CD4-positive, alpha-beta T cell treated with Interleukin-17A for 1 hour (primary cell): ENCODE measurements at regions not wholly inside any gene's neighbourhood (a gene's known extent, or its start where the extent isn't known, plus 50 kb on each side); places are given as distances from the start of the nearest gene placed in this dataset.

Experiments
- DNase-seq: peaks from one replicate; pipeline ENCODE4 v3.0.0-alpha.2; 2020

GRCh38 chr2:4618141-4618540 lies 914.8 kb downstream of the DCDC2C start:
- no peak for DNase-seq

- DNase-seq: no peak
These were observed 915.4 kb downstream of the DCDC2C start for GRCh38 chr2:4618630-4619228.

GRCh38 chr2:4628998-4629501 lies 925.7 kb downstream of the DCDC2C start:
- no peak for DNase-seq

GRCh38 chr2:4635289-4635688 lies 931.9 kb downstream of the DCDC2C start:
- DNase-seq: no peak

- DNase-seq: no peak
These were observed 950.6 kb downstream of the DCDC2C start for GRCh38 chr2:4653991-4654390.

- DNase-seq: no peak
These were observed 953.0 kb downstream of the DCDC2C start for GRCh38 chr2:4656326-4656725.

- no peak for DNase-seq
These were observed 958.9 kb downstream of the DCDC2C start for GRCh38 chr2:4662161-4662779.

- no peak for DNase-seq
These were observed 965.0 kb downstream of the DCDC2C start for GRCh38 chr2:4668381-4668780.

GRCh38 chr2:4670331-4670730 lies 967.0 kb downstream of the DCDC2C start:
- no peak for DNase-seq

GRCh38 chr2:4673025-4673489 lies 969.7 kb downstream of the DCDC2C start:
- peak; percentile 22 for DNase-seq

- no peak for DNase-seq
These were observed 970.6 kb downstream of the DCDC2C start for GRCh38 chr2:4674007-4674406.

- no peak for DNase-seq
These were observed 971.9 kb downstream of the DCDC2C start for GRCh38 chr2:4675295-4675694.

- DNase-seq: no peak
These were observed 975.6 kb downstream of the DCDC2C start for GRCh38 chr2:4678927-4679326.

GRCh38 chr2:4679391-4679790 lies 976.0 kb downstream of the DCDC2C start:
- no peak for DNase-seq

GRCh38 chr2:4684921-4685320 lies 981.5 kb downstream of the DCDC2C start:
- DNase-seq: no peak

GRCh38 chr2:4690913-4691312 lies 987.5 kb downstream of the DCDC2C start:
- no peak for DNase-seq

- DNase-seq: no peak
These were observed 989.9 kb downstream of the DCDC2C start for GRCh38 chr2:4693266-4693665.

GRCh38 chr2:4695281-4695861 lies 992.0 kb downstream of the DCDC2C start:
- no peak for DNase-seq

GRCh38 chr2:4715065-4715464 lies 977.1 kb upstream of the SOX11 start:
- no peak for DNase-seq

GRCh38 chr2:4718777-4719176 lies 973.4 kb upstream of the SOX11 start:
- no peak for DNase-seq

GRCh38 chr2:4725618-4726017 lies 966.6 kb upstream of the SOX11 start:
- no peak for DNase-seq

GRCh38 chr2:4732560-4732959 lies 959.6 kb upstream of the SOX11 start:
- no peak for DNase-seq

GRCh38 chr2:4745056-4745991 lies 946.9 kb upstream of the SOX11 start:
- no peak for DNase-seq
